PFSK-1 (cell line): ENCODE measurements at regions not wholly inside any gene's neighbourhood (a gene's known extent, or its start where the extent isn't known, plus 50 kb on each side); places are given as distances from the start of the nearest gene placed in this dataset.

Experiments used
- FOXP2 ChIP-seq: optimal IDR thresholded peaks from 2 replicates; pipeline ENCODE3; 2011; ENCODE audit warnings: borderline replicate concordance, control low read depth, inconsistent platforms; ENCODE audit not compliant: insufficient read depth; ENCODE audit errors: extremely low read length, extremely low read depth
- POLR2AphosphoS5 ChIP-seq: IDR thresholded peaks from 2 replicates; pipeline ENCODE4 v1.6.1; 2012; ENCODE audit warnings: low read depth, mild to moderate bottlenecking, control low read depth, low read length, moderate library complexity
- REST ChIP-seq, 2 experiments: IDR thresholded peaks; 2 replicates each; pipeline versions ENCODE4 v1.6.1 to v1.8.0; 2011 to 2012; ENCODE audit warnings: low read depth in 2 of 2, low read length in 2 of 2, control low read depth in 1 of 2, inconsistent platforms in 1 of 2, mild to moderate bottlenecking in 1 of 2, moderate library complexity in 1 of 2; ENCODE audit not compliant: insufficient read depth in 1 of 2
- SIN3A ChIP-seq: IDR thresholded peaks from 2 replicates; pipeline ENCODE4 v1.6.1; 2012; ENCODE audit warnings: mild to moderate bottlenecking, low read length, moderate library complexity, borderline replicate concordance; ENCODE audit not compliant: insufficient read depth
- TAF1 ChIP-seq: IDR thresholded peaks from 2 replicates; pipeline ENCODE4 v1.6.1; 2012; ENCODE audit warnings: low read length, control low read depth, borderline replicate concordance; ENCODE audit not compliant: insufficient read depth

DNA sequence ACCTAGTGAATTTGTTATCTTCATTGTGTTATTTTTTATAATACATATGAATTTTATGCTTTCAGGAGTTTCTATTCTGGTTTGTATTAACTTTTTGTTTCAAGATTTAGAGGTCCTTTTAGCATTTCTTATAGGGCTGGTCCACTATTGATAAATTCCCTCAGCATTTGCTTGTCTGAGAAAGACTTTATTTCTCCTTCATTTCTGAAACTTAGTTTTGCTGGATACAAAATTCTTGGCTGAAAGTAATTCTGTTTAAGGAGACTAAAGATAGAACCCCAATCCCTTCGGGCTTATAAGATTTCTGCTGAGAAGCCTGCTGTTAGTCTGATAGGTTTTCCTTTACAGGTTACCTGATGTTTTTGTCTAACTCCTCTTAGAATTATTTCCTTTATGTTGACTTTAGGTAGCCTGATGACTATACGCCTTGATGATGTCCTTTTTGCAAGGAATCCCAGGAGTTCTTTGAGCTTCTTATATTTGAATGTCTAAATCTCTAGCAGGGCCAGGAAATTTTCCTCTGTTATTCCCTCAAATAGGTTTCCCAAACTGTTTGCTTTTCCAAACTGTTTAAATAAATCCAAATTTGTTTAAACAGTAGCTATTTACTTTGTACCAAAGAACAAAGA lies 127.1 kb downstream of the CYSLTR2 start:
- TF ChIP-seq POLR2AphosphoS5: no peak
- TF ChIP-seq REST (IDR thresholded peaks at IDR 0.05; ENCODE audit: insufficient read depth in 1 of 2, low read depth in 2 of 2, low read length in 2 of 2): no peak

DNA sequence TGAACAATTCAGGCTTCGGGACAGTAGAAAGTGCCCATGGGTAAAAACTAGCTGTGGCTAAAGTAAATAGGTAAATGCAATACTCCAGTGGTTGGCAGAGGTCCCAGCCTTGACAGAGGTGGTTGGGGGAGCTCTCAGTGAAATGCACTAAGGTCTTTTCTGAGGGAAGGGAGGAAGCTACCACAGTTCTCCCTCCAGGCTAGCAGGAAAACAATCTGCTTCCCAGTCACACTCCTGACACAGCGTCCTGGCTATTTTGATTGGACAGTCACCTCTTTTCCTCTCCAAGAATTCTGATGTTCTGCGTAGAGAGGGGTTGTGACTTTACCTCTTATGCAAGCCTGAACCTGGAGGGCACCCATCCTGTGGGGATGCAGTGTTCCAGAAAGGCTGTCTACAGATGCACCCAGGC lies 128.7 kb downstream of the CYSLTR2 start:
- TF ChIP-seq REST (IDR thresholded peaks at IDR 0.05; ENCODE audit: insufficient read depth in 1 of 2, low read depth in 2 of 2, low read length in 2 of 2) (no peak), TAF1 (no peak), POLR2AphosphoS5 (no peak), SIN3A (no peak), FOXP2 (no peak)

GRCh38 chr13:48783181-48783630 lies 129.5 kb downstream of the CYSLTR2 start:
- TF ChIP-seq POLR2AphosphoS5: no peak
- TF ChIP-seq REST (IDR thresholded peaks at IDR 0.05; ENCODE audit: insufficient read depth in 1 of 2, low read depth in 2 of 2, low read length in 2 of 2): no peak
- no peak for TF ChIP-seq FOXP2
- TF ChIP-seq SIN3A: peak; percentile 22; the same call in 1 of the 2 replicates

DNA sequence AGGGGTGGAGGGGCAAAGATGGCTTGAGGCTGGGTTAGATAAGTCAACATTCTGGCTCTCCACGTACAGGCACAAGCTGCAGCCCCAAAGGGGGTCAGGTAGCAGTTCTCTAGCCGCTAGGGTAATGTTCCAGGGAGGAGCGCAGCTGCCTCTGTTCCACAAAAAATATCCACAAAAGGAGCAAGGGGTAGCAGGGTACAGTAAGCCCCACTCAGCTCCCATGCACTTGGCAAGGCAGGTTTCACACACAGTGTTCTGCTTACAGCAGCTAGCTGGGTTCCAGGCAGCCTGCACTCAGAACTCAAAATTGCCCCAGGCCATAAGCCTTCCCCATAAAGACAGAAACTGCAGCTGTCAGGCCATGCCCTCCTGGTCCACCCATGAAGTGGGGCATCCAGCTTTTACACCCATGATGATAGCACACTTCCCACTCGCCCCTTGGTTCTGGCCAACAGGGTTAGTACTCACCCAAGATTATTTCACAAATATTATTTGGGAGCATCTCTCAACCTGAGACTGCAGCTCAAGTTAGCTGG lies 130.0 kb downstream of the CYSLTR2 start:
- TF ChIP-seq TAF1: no peak
- no peak for TF ChIP-seq REST (IDR thresholded peaks at IDR 0.05; ENCODE audit: insufficient read depth in 1 of 2, low read depth in 2 of 2, low read length in 2 of 2)
- no peak for TF ChIP-seq FOXP2
- TF ChIP-seq POLR2AphosphoS5: no peak
- no peak for TF ChIP-seq SIN3A
